RWPE2 (cell line): ENCODE measurements at regions not wholly inside any gene's neighbourhood (a gene's known extent, or its start where the extent isn't known, plus 50 kb on each side); places are given as distances from the start of the nearest gene placed in this dataset.

Experiments used
- ATAC-seq: fragments of 200-7000 bp; cut with Tn5 transposase; 3 replicates; pipeline ENCODE4 v1.9.1; 2021; ENCODE audit warnings: low read depth
- DNase-seq: peaks from one replicate; pipeline ENCODE4 v3.0.0-alpha.2; 2020; ENCODE audit warnings: low spot score
- H3K27ac ChIP-seq: fragments of 450-650 bp; 2 replicates; pipeline ENCODE4 v1.5.1; 2017; ENCODE audit warnings: mild to moderate bottlenecking; ENCODE audit not compliant: poor library complexity, severe bottlenecking
- H3K27me3 ChIP-seq: fragments of 250-450 bp; sonication (Bioruptor Pico); 2 replicates; pipeline ENCODE4 v1.5.1; 2021; ENCODE audit warnings: mild to moderate bottlenecking, moderate library complexity; ENCODE audit not compliant: insufficient read depth, poor library complexity, severe bottlenecking
- H3K36me3 ChIP-seq: fragments of 250-450 bp; sonication (Bioruptor Pico); 2 replicates; pipeline ENCODE4 v1.5.1; 2020; ENCODE audit warnings: low read depth, mild to moderate bottlenecking, moderate library complexity
- H3K4me1 ChIP-seq: fragments of 250-450 bp; sonication (Bioruptor Pico); 2 replicates; pipeline ENCODE4 v1.5.1; 2021; ENCODE audit warnings: mild to moderate bottlenecking, moderate library complexity; ENCODE audit not compliant: insufficient read depth, poor library complexity, severe bottlenecking
- H3K4me3 ChIP-seq: fragments of 250-450 bp; sonication (Bioruptor Pico); 2 replicates; pipeline ENCODE4 v1.5.1; 2021; ENCODE audit warnings: mild to moderate bottlenecking, moderate library complexity; ENCODE audit not compliant: severe bottlenecking
- H3K9me3 ChIP-seq: fragments of 250-450 bp; sonication (Bioruptor Pico); 2 replicates; pipeline ENCODE4 v1.5.1; 2021; ENCODE audit warnings: mild to moderate bottlenecking, moderate library complexity; ENCODE audit not compliant: severe bottlenecking
- CTCF ChIP-seq: fragments of 450-650 bp; IDR thresholded peaks from one replicate; pipeline ENCODE4 v1.5.1; 2017; ENCODE audit warnings: mild to moderate bottlenecking, moderate library complexity; ENCODE audit not compliant: poor library complexity, severe bottlenecking

- ATAC-seq: no peak
- Histone ChIP-seq H3K4me3 (no peak overlapping the region), H3K27me3 (no peaks in the 10 kb centered on the region), H3K27ac (no peak overlapping the region), H3K36me3 (no peaks in the 10 kb centered on the region), H3K9me3 (no peaks in the 10 kb centered on the region), H3K4me1 (no peaks in the 10 kb centered on the region)
- TF ChIP-seq CTCF: no peak
- DNase-seq: no peak
Observed at GRCh38 chr10:121222842-121223241, 371.7 kb downstream of the WDR11 start.

- Histone ChIP-seq H3K36me3 (no peaks in the 10 kb centered on the region), H3K9me3 (no peaks in the 10 kb centered on the region), H3K27ac (no peak overlapping the region), H3K27me3 (no peaks in the 10 kb centered on the region), H3K4me3 (no peak overlapping the region), H3K4me1 (no peaks in the 10 kb centered on the region)
- no peak for DNase-seq
- no peak for ATAC-seq
- TF ChIP-seq CTCF: no peak
Observed at GRCh38 chr10:121231079-121231478, 367.2 kb downstream of the FGFR2 start.

GRCh38 chr10:121232494-121232893, 365.8 kb downstream of the FGFR2 start:
- Histone ChIP-seq H3K4me1 (no peaks in the 10 kb centered on the region), H3K27ac (no peak overlapping the region), H3K9me3 (no peaks in the 10 kb centered on the region), H3K4me3 (no peak overlapping the region), H3K36me3 (no peaks in the 10 kb centered on the region), H3K27me3 (no peaks in the 10 kb centered on the region)
- TF ChIP-seq CTCF: no peak
- no peak for ATAC-seq
- DNase-seq: no peak

GRCh38 chr10:121235692-121236091, 362.6 kb downstream of the FGFR2 start:
- Histone ChIP-seq H3K36me3 (no peaks in the 10 kb centered on the region), H3K27ac (no peak overlapping the region), H3K9me3 (no peaks in the 10 kb centered on the region), H3K4me1 (no peaks in the 10 kb centered on the region), H3K27me3 (no peaks in the 10 kb centered on the region), H3K4me3 (no peak overlapping the region)
- TF ChIP-seq CTCF: no peak
- DNase-seq: no peak
- no peak for ATAC-seq

GRCh38 chr10:121236621-121237020, 361.6 kb downstream of the FGFR2 start:
- no peak for TF ChIP-seq CTCF
- H3K36me3 ChIP-seq: no peaks in the 10 kb centered on the region
- H3K27ac ChIP-seq: no peak overlapping the region
- H3K9me3 ChIP-seq: no peaks in the 10 kb centered on the region
- no peak for ATAC-seq
- DNase-seq: no peak
- no peaks in the 10 kb centered on the region for H3K27me3 ChIP-seq
- no peak overlapping the region for H3K4me3 ChIP-seq
- H3K4me1 ChIP-seq: no peaks in the 10 kb centered on the region
